Trophoblast cell (in vitro differentiated cells and primary cell): ENCODE measurements at regions not wholly inside any gene's neighbourhood (a gene's known extent, or its start where the extent isn't known, plus 50 kb on each side); places are given as distances from the start of the nearest gene placed in this dataset.
"Not testable (repeated sequence)": the region's sequence is repeated elsewhere in the genome, so short reads cannot be mapped to it uniquely, and the experiment has no call there.

ENCODE experiments used
- DNase-seq, 2 donors: peaks; one replicate each; pipeline ENCODE4 v3.0.0-alpha.2; 2016
- H2AFZ ChIP-seq: 2 replicates; pipeline ENCODE4 v1.6.1; 2013; ENCODE audit warnings: low read length, moderate library complexity, mild to moderate bottlenecking; ENCODE audit not compliant: insufficient read depth, poor library complexity
- H2AK5ac ChIP-seq: 2 replicates; pipeline ENCODE4 v1.6.1; 2013; ENCODE audit warnings: mild to moderate bottlenecking, low read length
- H2BK120ac ChIP-seq: 2 replicates; pipeline ENCODE4 v1.6.1; 2013; ENCODE audit warnings: low read length, mild to moderate bottlenecking, moderate library complexity; ENCODE audit not compliant: insufficient read depth, poor library complexity
- H2BK12ac ChIP-seq: 2 replicates; pipeline ENCODE4 v1.6.1; 2013; ENCODE audit warnings: mild to moderate bottlenecking, low read length, moderate library complexity
- H2BK5ac ChIP-seq: 2 replicates; pipeline ENCODE4 v1.6.1; 2013; ENCODE audit warnings: low read length, low read depth, moderate library complexity, mild to moderate bottlenecking; ENCODE audit not compliant: poor library complexity
- H3K14ac ChIP-seq: 2 replicates; pipeline ENCODE4 v1.6.1; 2013; ENCODE audit warnings: mild to moderate bottlenecking, low read length
- H3K18ac ChIP-seq: 2 replicates; pipeline ENCODE4 v1.6.1; 2013; ENCODE audit warnings: mild to moderate bottlenecking, low read length
- H3K23ac ChIP-seq: 2 replicates; pipeline ENCODE4 v1.6.1; 2013; ENCODE audit warnings: low read length
- H3K27ac ChIP-seq: 2 replicates; pipeline ENCODE4 v1.5.1; 2013; ENCODE audit warnings: low read depth, mild to moderate bottlenecking, inconsistent platforms, low read length, moderate library complexity
- H3K27me3 ChIP-seq: 2 replicates; pipeline ENCODE4 v1.6.1; 2013; ENCODE audit warnings: inconsistent platforms, mild to moderate bottlenecking, low read length, moderate library complexity; ENCODE audit not compliant: insufficient read depth
- H3K36me3 ChIP-seq, 2 experiments: 1 replicate in 1 of 2; 2 replicates in 1 of 2; pipeline ENCODE4 v1.6.1; 2013; ENCODE audit warnings: low read length in 2 of 2, mild to moderate bottlenecking in 2 of 2, moderate library complexity in 1 of 2; ENCODE audit not compliant: insufficient read depth in 2 of 2, control insufficient read depth in 1 of 2
- H3K4ac ChIP-seq: 2 replicates; pipeline ENCODE4 v1.6.1; 2013; ENCODE audit warnings: low read depth, mild to moderate bottlenecking, low read length, moderate library complexity
- H3K4me1 ChIP-seq, 2 experiments: 1 replicate in 1 of 2; 2 replicates in 1 of 2; pipeline ENCODE4 v1.6.1; 2013; ENCODE audit warnings: low read length in 2 of 2, mild to moderate bottlenecking in 2 of 2, moderate library complexity in 1 of 2; ENCODE audit not compliant: insufficient read depth in 2 of 2, control insufficient read depth in 1 of 2
- H3K4me2 ChIP-seq: 2 replicates; pipeline ENCODE4 v1.6.1; 2013; ENCODE audit warnings: inconsistent platforms, mild to moderate bottlenecking, low read length, moderate library complexity
- H3K4me3 ChIP-seq: 2 replicates; pipeline ENCODE4 v1.5.1; 2013; ENCODE audit warnings: mild to moderate bottlenecking, low read depth, low read length, inconsistent platforms
- H3K79me1 ChIP-seq: one replicate; pipeline ENCODE4 v1.6.1; 2013; ENCODE audit warnings: low read length
- H3K79me2 ChIP-seq: 2 replicates; pipeline ENCODE4 v1.6.1; 2013; ENCODE audit warnings: low read length, mild to moderate bottlenecking; ENCODE audit not compliant: control insufficient read depth, insufficient read depth, poor library complexity
- H3K9ac ChIP-seq: 2 replicates; pipeline ENCODE4 v1.6.1; 2013; ENCODE audit warnings: mild to moderate bottlenecking, low read length
- H3K9me3 ChIP-seq: 2 replicates; pipeline ENCODE4 v1.6.1; 2013; ENCODE audit warnings: low read depth, mild to moderate bottlenecking, control low read depth, inconsistent platforms, low read length; ENCODE audit not compliant: insufficient read depth
- H4K12ac ChIP-seq: 2 replicates; pipeline ENCODE4 v1.6.1; 2013; ENCODE audit warnings: low read depth, mild to moderate bottlenecking, low read length, moderate library complexity
- H4K8ac ChIP-seq: 2 replicates; pipeline ENCODE4 v1.6.1; 2013; ENCODE audit warnings: low read depth, mild to moderate bottlenecking, low read length, moderate library complexity
- H4K91ac ChIP-seq: one replicate; pipeline ENCODE4 v1.6.1; 2013; ENCODE audit warnings: low read depth, mild to moderate bottlenecking, low read length, moderate library complexity
- WGBS: extraction: QIAGEN DNeasy Blood & Tissue Kit; methylation state at CpG from one replicate; pipeline ENCODE4 v1.1.7; 2013; ENCODE audit warnings: missing lambda C conversion rate; ENCODE audit not compliant: insufficient read length, insufficient coverage; ENCODE audit errors: extremely low coverage; 5-methylcytosine and 5-hydroxymethylcytosine counted together

GRCh38 chr18:21979759-21980158 lies 189.6 kb upstream of the GATA6 start:
- WGBS = no CpG with 5 or more reads among the region's 1 CpG
- peaks cover 7 to 9% of the 10 kb centered on the region in 2 experiments for H3K4me1 ChIP-seq
- DNase-seq = no peak
- H3K14ac ChIP-seq = no peak overlapping the region
- no peak overlapping the region for H2BK5ac ChIP-seq
- no peak overlapping the region for H2AK5ac ChIP-seq
- H4K12ac ChIP-seq = no peak overlapping the region
- no peak overlapping the region for H3K18ac ChIP-seq
- H2BK12ac ChIP-seq = no peak overlapping the region
- no peak overlapping the region for H3K27ac ChIP-seq
- no peak overlapping the region for H3K4me3 ChIP-seq
- H3K79me2 ChIP-seq = no peaks in the 10 kb centered on the region
- H3K9ac ChIP-seq = no peak overlapping the region
- H2BK120ac ChIP-seq = no peak overlapping the region
- no peak overlapping the region for H3K4me2 ChIP-seq
- no peak overlapping the region for H4K8ac ChIP-seq
- H3K27me3 ChIP-seq = no peaks in the 10 kb centered on the region
- no peaks in the 10 kb centered on the region for H3K79me1 ChIP-seq
- no peak overlapping the region for H4K91ac ChIP-seq
- H3K9me3 ChIP-seq = no peaks in the 10 kb centered on the region
- no peak overlapping the region for H3K4ac ChIP-seq
- H3K23ac ChIP-seq = no peak overlapping the region
- H2AFZ ChIP-seq = no peak overlapping the region
- H3K36me3 ChIP-seq = no peaks in the 10 kb centered on the region

- DNase-seq = no peak
- Histone ChIP-seq H4K12ac (no peak overlapping the region), H2BK5ac (no peak overlapping the region), H3K9me3 (no peaks in the 10 kb centered on the region), H3K79me2 (no peaks in the 10 kb centered on the region), H4K8ac (no peak overlapping the region), H3K27ac (no peak overlapping the region), H3K4ac (no peak overlapping the region), H2BK120ac (no peak overlapping the region), H3K9ac (no peak overlapping the region), H3K4me1 (peaks cover 7 to 9% of the 10 kb centered on the region in 2 experiments), H3K79me1 (no peaks in the 10 kb centered on the region), H2AK5ac (no peak overlapping the region), H3K23ac (no peak overlapping the region), H3K36me3 (no peaks in the 10 kb centered on the region), H2BK12ac (no peak overlapping the region), H3K18ac (no peak overlapping the region), H2AFZ (no peak overlapping the region), H4K91ac (no peak overlapping the region), H3K4me2 (no peak overlapping the region), H3K4me3 (no peak overlapping the region), H3K27me3 (no peaks in the 10 kb centered on the region), H3K14ac (no peak overlapping the region)
- WGBS = no CpG with 5 or more reads among the region's 5 CpGs
Observed at GRCh38 chr18:21980744-21981143, 188.6 kb upstream of the GATA6 start.

- not testable (repeated sequence) for H4K91ac ChIP-seq, H3K4me3 ChIP-seq
Observed at GRCh38 chr18:21981489-21981888, 187.9 kb upstream of the GATA6 start.

GRCh38 chr18:21991081-21991534 lies 178.3 kb upstream of the GATA6 start:
- Histone ChIP-seq H3K36me3 (no peaks in the 10 kb centered on the region), H3K4me3 (no peak overlapping the region), H3K4ac (no peak overlapping the region), H3K14ac (peak overlapping the region; percentile 54), H3K4me2 (peak overlapping the region; percentile 37), H3K4me1 (peaks cover 7 to 9% of the 10 kb centered on the region in 2 experiments), H3K23ac (no peak overlapping the region), H4K8ac (peak overlapping the region; percentile 58), H2BK120ac (peak overlapping the region; percentile 86), H3K27ac (peak overlapping the region; percentile 75), H2AK5ac (no peak overlapping the region), H2BK12ac (peak overlapping the region; percentile 82), H2BK5ac (peak overlapping the region; percentile 80), H2AFZ (no peak overlapping the region), H3K27me3 (no peaks in the 10 kb centered on the region), H4K91ac (peak overlapping the region; percentile 61), H3K9ac (no peak overlapping the region), H3K79me1 (peaks cover 6% of the 10 kb centered on the region), H3K18ac (no peak overlapping the region), H4K12ac (no peak overlapping the region), H3K79me2 (peaks cover 2% of the 10 kb centered on the region), H3K9me3 (peaks cover 2% of the 10 kb centered on the region)
- WGBS = no CpG with 5 or more reads among the region's 1 CpG
- peak; percentile 68 for DNase-seq

More at GRCh38 chr18:21981489-21981888, 187.9 kb upstream of the GATA6 start:
- H3K4me1 ChIP-seq, H2AK5ac ChIP-seq, H3K23ac ChIP-seq, H4K12ac ChIP-seq, H3K27ac ChIP-seq, H3K4me2 ChIP-seq, H3K9ac ChIP-seq, H4K8ac ChIP-seq, H3K4ac ChIP-seq, H3K79me2 ChIP-seq, H3K27me3 ChIP-seq, H3K36me3 ChIP-seq, DNase-seq, H3K9me3 ChIP-seq, H2AFZ ChIP-seq, H3K18ac ChIP-seq, H2BK120ac ChIP-seq, H2BK12ac ChIP-seq, H2BK5ac ChIP-seq, H3K14ac ChIP-seq, H3K79me1 ChIP-seq: not testable (repeated sequence)
- WGBS = no CpG with 5 or more reads among the region's 11 CpGs
